ENCODE measurements at regions not wholly inside any gene's neighbourhood (a gene's known extent, or its start where the extent isn't known, plus 50 kb on each side); places are given as distances from the start of the nearest gene placed in this dataset.

GRCh38 chr2:39519886-39520285 is 82.8 kb upstream of the MAP4K3 start:
- TF ChIP-seq CTCF (conservative IDR thresholded peaks at IDR 0.05) (no peak), EZH2 (IDR thresholded peaks at IDR 0.05; ENCODE audit: low read depth) (no peak)
